Left ventricle myocardium superior (tissue), 1 donor: ENCODE measurements at regions not wholly inside any gene's neighbourhood (a gene's known extent, or its start where the extent isn't known, plus 50 kb on each side); places are given as distances from the start of the nearest gene placed in this dataset.

Source experiments
- ATAC-seq: fragments of 200-7000 bp; cut with Tn5 transposase; one replicate; pipeline ENCODE4 v1.9.1; 2020; ENCODE audit warnings: mild to moderate bottlenecking, moderate library complexity
- DNase-seq: peaks from one replicate; pipeline ENCODE4 v3.0.0-alpha.2; 2020
- intact Hi-C: fragments of 100-400 bp; cut with micrococcal nuclease; formaldehyde crosslinking; loops from one replicate; pipeline ENCODE4 v1.11.0; 2022
- donor health status: DM: no; HTN: yes; CAD: no; lungs with severe emphysema.

DNA sequence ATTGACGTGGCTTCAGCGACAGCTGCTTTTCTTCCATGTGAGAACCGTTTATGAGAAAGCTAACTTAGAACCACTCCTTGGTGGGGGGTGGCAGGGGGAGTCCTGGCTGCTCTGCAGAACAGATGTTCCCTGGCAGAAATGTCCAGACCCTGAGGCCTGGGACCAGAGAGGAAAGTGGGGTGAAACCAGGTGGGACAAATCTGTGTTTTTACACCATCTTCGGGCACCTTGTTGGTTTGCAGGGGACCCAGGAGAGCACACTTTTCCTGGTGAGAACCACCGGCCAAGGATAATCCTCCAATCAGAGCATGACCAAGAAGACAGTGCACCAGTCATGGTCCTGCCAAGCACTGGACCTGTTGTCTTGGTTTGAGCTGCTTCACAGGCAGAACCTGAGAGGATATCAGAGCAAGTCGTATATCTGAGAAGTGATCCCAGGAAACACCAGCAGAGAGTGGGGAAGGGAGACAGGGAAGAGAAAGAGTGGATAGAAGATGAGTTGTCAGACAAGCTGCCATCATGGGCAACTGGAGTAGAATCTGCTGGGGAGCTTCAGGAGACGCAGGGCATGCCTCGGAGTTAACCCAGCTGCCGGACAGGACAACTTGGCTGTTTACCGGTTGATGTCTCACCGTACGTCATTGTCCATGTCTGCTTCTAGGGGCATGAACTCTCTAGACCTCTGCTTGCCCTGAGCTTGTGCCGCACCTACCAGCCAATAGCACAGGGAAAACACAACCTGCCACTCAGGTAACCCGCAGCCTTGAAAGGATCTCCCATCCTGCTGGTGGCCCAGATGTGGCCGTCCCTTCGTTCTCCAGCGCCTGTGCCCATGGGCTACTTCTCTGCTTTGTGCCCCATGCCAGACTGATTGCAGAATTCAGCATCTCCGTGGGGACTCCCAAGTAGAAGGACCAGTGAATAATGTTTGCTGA, 178.4 kb upstream of the MVB12B start:
- ATAC-seq (no peak), DNase-seq (no peak)
- intact Hi-C loops: no loop called here

GRCh38 chr9:126148994-126149393, 177.6 kb upstream of the MVB12B start:
- intact Hi-C loops: no loop called here
- DNase-seq: no peak

DNA sequence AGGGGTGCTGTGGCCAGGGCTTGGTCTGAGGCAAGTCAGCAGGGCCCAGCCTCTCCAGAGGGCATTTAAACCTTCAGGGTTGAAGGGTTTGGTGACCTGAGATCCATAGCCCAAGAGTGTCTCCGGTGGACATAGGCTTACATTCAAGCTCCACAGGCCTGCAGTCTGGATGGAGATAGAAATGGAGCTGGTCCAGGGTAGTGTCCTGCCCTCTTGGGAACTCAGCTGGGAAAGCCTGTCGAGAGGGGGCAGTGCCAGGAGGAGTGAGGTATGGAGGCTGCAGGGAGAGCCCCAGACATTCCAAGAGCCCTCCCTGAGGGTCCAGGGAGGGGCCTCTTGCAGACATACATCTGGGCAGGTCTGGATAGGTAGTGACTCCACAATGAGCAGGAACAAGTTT, 177.0 kb upstream of the MVB12B start:
- DNase-seq: no peak
- intact Hi-C loops: no loop called here
- ATAC-seq: no peak

More at GRCh38 chr9:126148994-126149393, 177.6 kb upstream of the MVB12B start:
- no peak for ATAC-seq

DNA sequence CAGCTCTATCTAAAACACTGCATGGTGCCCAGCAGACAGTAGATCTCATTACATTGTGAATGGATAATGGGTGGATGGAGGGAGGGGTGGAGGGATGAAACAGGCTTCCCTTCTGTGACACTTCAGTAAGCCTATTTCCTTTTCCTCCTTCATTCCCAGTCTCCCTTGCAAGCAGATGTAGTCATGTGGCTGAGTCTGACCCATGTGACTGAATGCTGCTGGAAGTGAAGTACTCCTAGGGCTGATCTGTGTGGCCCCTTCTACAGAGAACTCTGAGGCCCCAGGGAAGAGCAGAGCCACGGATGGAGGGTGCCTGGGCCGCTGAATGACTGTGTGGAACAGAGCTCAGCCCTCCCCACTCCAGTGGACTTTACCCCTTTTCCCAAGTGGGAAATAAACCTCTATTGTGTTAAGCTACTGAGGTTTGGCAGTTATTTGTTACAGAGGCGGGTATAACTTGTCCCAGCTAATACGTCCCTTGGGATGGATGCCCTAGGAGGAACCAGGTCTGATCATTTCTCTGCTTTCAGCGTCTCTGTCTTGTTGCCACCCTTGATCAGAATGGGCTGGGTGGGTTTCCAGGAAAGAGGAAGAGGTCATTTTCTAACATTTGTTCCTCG, 176.1 kb upstream of the MVB12B start:
- intact Hi-C loops: no loop called here
- no peak for DNase-seq
- no peak for ATAC-seq

- ATAC-seq: no peak
- intact Hi-C loops: no loop called here
- no peak for DNase-seq
Measured at GRCh38 chr9:126151031-126151685, 175.5 kb upstream of the MVB12B start.

- intact Hi-C loops: no loop called here
- no peak for ATAC-seq
- DNase-seq: no peak
Measured at GRCh38 chr9:126151686-126152134, 174.9 kb upstream of the MVB12B start.

- no peak for ATAC-seq
- no peak for DNase-seq
- intact Hi-C loops: no loop called here
Measured at GRCh38 chr9:126152622-126153362, 173.8 kb upstream of the MVB12B start.

- intact Hi-C loops: no loop called here
- DNase-seq (no peak), ATAC-seq (no peak)
Measured at GRCh38 chr9:126153382-126153781, 173.2 kb upstream of the MVB12B start.

DNA sequence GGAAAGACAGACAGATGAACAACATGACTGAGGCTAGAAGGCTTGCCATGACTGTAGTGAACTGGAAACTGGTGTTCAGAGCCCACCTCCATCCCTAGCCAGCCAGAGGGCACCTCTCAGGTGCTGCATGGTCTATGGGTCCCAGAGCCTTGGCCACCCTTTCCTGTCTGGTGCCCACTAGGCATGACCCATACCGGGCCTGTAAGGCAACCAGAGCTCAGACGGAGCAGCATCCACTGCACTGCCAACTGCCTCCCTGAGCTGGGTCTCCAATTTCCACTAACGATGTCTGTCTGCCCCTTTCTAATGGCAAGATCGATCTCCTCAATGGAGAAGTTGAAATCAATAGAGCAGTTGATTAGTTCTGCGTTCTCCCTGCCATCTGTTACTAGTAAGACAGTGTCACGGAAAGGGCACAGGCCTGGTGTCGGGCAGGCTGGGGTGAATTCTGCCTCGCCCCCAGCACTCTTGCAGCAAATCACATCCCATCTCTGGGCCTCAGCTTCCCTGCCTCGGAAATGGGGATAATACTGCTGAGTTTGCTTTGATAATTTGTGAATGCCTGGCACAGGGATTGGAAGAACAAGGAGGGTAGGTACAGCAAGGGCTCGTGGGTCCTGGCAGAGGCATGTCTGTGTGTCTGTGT, 172.3 kb upstream of the MVB12B start:
- ATAC-seq (no peak), DNase-seq (no peak)
- intact Hi-C loops: no loop called here

GRCh38 chr9:126154869-126155268, 171.8 kb upstream of the MVB12B start:
- ATAC-seq (no peak), DNase-seq (no peak)
- intact Hi-C loops: no loop called here

GRCh38 chr9:126155756-126156664, 170.6 kb upstream of the MVB12B start:
- intact Hi-C loops: no loop called here
- ATAC-seq (no peak), DNase-seq (no peak)

DNA sequence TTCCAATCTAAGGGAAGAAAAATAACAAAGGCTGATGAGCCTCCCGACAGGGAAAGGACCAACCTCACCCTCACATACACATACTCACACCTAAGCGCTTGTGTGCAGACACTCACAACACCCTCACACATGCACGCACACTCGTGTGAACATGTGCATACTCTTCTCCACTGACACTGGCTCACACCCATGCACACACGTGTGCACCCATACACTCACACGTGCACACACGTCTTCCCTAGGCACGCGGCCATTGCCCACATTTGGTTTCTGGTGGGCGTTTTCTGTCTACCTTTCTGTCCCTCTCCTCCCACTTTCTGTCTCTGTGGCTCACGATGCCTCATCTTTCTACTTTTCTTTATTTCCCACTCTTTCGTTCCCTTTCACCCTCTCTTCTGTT, 169.7 kb upstream of the MVB12B start:
- ATAC-seq: no peak
- DNase-seq: no peak
- intact Hi-C loops: no loop called here

DNA sequence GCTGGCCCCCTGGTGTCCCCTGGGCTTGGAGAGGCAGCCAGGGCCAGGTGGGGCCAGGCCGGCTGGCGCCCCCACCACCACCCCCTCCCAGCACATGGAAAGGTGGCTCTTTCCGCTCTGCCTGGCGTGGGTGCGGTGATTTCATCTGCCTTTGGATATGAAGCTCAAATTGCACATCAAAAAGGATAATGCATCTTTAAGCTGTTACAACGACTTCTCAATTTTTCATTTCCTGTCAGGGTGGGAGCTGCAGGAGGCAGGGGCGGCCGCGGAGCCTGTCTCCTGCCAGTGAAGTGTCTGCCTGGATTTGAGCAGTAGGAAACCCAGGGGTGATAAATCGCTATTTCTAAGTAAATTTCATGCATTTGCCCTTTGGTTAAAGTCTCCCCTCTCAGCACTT, 169.2 kb upstream of the MVB12B start:
- DNase-seq: no peak
- intact Hi-C loops: no loop called here
- ATAC-seq: no peak

- DNase-seq (no peak), ATAC-seq (no peak)
- intact Hi-C loops: no loop called here
Measured at GRCh38 chr9:126157826-126158587, 168.6 kb upstream of the MVB12B start.

DNA sequence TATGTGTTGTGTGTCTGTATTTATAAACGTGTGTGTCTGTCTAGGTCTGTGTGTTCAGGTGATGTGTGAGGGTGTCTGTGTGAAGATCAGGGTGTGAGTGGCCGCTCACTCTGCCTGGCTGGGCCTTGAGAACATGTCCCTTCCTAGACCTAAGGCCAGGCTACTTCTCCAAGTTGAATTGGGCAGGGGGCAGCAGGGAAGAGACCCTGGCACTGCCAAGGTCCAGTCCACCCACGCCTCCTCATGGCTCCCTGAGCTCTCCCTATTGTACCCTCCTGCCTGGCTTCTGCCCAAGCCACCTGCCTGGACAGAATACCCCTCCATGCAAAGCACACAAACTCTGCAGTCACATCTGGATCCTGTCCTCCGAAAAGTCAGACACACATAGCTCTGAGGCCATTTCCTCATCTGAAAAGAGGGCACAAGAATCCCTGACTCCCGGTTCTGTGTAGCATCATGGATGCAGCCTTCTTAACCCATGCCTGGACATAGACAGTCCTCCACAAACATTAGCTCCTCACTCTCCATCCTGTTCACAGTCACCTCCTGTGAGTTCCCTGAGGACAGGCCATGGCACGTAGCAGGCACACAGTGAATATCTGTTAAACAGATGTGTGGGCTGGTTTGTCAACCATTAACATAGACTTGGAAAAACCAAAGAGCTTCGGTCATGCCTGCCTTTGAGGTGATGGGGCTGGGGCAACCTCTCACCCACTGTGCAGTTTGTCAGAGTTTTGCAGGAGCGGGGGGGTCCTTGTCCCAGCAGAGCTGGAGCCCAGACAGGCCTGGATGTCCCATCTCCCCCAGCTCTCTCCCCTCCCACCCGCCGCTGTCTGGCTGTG, 167.8 kb upstream of the MVB12B start:
- DNase-seq (no peak), ATAC-seq (no peak)
- intact Hi-C loops: no loop called here

GRCh38 chr9:126159430-126160060, 167.1 kb upstream of the MVB12B start:
- ATAC-seq (no peak), DNase-seq (no peak)
- intact Hi-C loops: no loop called here
